ENCODE measurements at regions not wholly inside any gene's neighbourhood (a gene's known extent, or its start where the extent isn't known, plus 50 kb on each side); places are given as distances from the start of the nearest gene placed in this dataset.

GRCh38 chr2:146239392-146240135 lies 1605.3 kb upstream of the ACVR2A start:
- CTCF ChIA-PET: no interaction called here
- POLR2A ChIA-PET: no interaction called here
- DNase-seq (ENCODE audit: extremely low spot score): no peak
- TF ChIP-seq CTCF (IDR thresholded peaks at IDR 0.05; ENCODE audit: control extremely low read depth, extremely low read depth, low read depth, missing control alignments): no peak

GRCh38 chr2:146238254-146238966 lies 1606.4 kb upstream of the ACVR2A start:
- TF ChIP-seq CTCF (IDR thresholded peaks at IDR 0.05; ENCODE audit: control extremely low read depth, extremely low read depth, low read depth, missing control alignments): no peak
- ChIA-PET POLR2A (no interaction called here), CTCF (no interaction called here)
- no peak for DNase-seq (ENCODE audit: extremely low spot score)

GRCh38 chr2:146235158-146235557 lies 1609.7 kb upstream of the ACVR2A start:
- DNase-seq (ENCODE audit: extremely low spot score): no peak
- ChIA-PET POLR2A (no interaction called here), CTCF (no interaction called here)
- TF ChIP-seq CTCF (IDR thresholded peaks at IDR 0.05; ENCODE audit: control extremely low read depth, extremely low read depth, low read depth, missing control alignments): no peak

GRCh38 chr2:146229508-146230155 lies 1615.2 kb upstream of the ACVR2A start:
- ChIA-PET CTCF (no interaction called here), POLR2A (no interaction called here)
- no peak for DNase-seq (ENCODE audit: extremely low spot score)
- no peak for TF ChIP-seq CTCF (IDR thresholded peaks at IDR 0.05; ENCODE audit: control extremely low read depth, extremely low read depth, low read depth, missing control alignments)

GRCh38 chr2:146228466-146229058 lies 1616.3 kb upstream of the ACVR2A start:
- ChIA-PET POLR2A (no interaction called here), CTCF (no interaction called here)
- no peak for DNase-seq (ENCODE audit: extremely low spot score)
- no peak for TF ChIP-seq CTCF (IDR thresholded peaks at IDR 0.05; ENCODE audit: control extremely low read depth, extremely low read depth, low read depth, missing control alignments)

- ChIA-PET POLR2A (no interaction called here), CTCF (no interaction called here)
- no peak for DNase-seq (ENCODE audit: extremely low spot score)
- TF ChIP-seq CTCF (IDR thresholded peaks at IDR 0.05; ENCODE audit: control extremely low read depth, extremely low read depth, low read depth, missing control alignments): no peak
These were observed 1616.8 kb upstream of the ACVR2A start for GRCh38 chr2:146228020-146228393.
